LNCaP clone FGC (cell line): ENCODE measurements at regions not wholly inside any gene's neighbourhood (a gene's known extent, or its start where the extent isn't known, plus 50 kb on each side); places are given as distances from the start of the nearest gene placed in this dataset.
"Not testable (repeated sequence)": the region's sequence is repeated elsewhere in the genome, so short reads cannot be mapped to it uniquely, and the experiment has no call there.

Source experiments
- DNase-seq: peaks from one replicate; pipeline ENCODE4 v3.0.0-alpha.2; 2011; ENCODE audit warnings: low read depth
- H3K4me3 ChIP-seq: 2 replicates; pipeline ENCODE4 v1.5.1; 2011; ENCODE audit warnings: mild to moderate bottlenecking, low read depth, low read length, control low read depth
- TF ChIP-seq, protein P1 (sequence below): IDR thresholded peaks from 2 replicates; pipeline ENCODE4 v1.5.1; 2012; ENCODE audit warnings: mild to moderate bottlenecking; ENCODE audit not compliant: control insufficient read depth, insufficient read depth; ENCODE audit errors: extremely low read depth

DNA sequence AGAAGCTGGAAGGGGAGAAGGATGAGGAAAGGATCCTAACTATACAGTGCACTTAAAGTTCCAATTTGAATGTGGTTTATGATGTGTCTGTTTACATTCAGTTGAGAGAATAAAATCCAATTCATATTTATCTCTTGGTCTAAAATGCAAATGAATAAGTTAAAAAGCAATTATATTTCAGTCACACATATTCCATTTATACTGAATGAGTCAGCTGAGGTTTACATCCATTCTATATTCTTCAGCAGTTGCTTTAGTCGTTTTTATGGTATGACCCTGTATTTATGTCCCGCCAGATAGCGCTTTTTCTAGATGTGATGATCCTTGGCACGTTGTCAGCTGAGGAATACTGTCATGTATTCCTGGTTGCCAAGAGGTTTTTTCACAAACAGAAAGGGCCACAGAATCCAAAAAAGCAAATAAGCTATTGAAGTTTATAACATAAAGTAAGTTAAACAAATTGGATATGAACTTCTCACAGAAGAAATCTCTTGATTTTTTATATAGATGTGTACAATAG is 866.2 kb downstream of the NCAM2 start:
- DNase-seq: no peak
- no peak overlapping the region for H3K4me3 ChIP-seq
- TF ChIP-seq, protein P1, sequence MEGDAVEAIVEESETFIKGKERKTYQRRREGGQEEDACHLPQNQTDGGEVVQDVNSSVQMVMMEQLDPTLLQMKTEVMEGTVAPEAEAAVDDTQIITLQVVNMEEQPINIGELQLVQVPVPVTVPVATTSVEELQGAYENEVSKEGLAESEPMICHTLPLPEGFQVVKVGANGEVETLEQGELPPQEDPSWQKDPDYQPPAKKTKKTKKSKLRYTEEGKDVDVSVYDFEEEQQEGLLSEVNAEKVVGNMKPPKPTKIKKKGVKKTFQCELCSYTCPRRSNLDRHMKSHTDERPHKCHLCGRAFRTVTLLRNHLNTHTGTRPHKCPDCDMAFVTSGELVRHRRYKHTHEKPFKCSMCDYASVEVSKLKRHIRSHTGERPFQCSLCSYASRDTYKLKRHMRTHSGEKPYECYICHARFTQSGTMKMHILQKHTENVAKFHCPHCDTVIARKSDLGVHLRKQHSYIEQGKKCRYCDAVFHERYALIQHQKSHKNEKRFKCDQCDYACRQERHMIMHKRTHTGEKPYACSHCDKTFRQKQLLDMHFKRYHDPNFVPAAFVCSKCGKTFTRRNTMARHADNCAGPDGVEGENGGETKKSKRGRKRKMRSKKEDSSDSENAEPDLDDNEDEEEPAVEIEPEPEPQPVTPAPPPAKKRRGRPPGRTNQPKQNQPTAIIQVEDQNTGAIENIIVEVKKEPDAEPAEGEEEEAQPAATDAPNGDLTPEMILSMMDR: no peak

DNA sequence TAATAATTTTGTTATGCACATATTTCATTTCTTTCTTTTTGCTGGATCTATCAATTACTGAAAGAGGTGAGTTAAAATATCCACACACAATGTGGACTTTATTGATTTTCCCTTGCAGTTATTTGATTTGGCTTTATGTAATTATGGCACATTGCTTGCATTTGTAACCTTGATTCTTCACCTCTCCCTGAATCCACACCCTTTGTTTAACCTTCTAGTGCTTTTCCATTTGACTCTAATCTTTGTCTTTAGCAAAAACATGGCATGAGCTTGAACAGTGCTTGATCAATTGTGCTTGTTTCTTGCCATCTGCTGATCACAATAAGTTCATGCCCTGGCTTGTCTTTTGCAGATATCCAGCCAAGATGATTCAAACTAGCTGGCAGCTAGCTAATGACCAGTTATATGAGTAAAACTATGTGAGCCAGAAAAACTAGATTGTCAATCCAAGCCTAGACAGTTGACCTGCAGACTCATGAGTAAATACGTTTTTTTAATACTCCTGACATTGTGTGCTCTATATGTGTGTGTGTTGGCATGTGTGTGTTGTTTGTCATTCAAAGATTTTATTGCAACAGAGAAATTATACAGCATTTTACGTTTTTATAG is 899.2 kb downstream of the NCAM2 start:
- TF ChIP-seq, protein P1: no peak
- H3K4me3 ChIP-seq: no peak overlapping the region; the same call in 1 of the 2 replicates
- DNase-seq: peak; percentile 99

DNA sequence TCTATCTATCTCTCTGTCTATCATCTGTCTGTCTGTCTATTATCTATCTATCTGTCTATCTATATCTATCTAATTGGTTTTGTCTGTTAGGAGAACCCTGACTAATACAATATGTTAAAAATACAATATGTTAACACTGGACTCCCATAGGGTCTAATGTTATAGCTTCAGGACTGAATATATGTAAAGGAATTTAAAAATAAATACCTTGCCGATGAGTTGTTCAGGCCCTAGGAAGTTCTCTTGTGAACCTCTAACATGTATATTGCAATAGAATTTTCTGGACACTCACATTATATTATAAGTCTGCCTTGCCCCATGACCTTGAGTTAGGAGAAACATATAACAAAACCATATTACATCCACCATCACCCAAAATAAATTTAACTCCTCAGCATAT is 900.6 kb downstream of the NCAM2 start:
- DNase-seq: no peak
- H3K4me3 ChIP-seq: no peak overlapping the region
- TF ChIP-seq, protein P1: no peak

DNA sequence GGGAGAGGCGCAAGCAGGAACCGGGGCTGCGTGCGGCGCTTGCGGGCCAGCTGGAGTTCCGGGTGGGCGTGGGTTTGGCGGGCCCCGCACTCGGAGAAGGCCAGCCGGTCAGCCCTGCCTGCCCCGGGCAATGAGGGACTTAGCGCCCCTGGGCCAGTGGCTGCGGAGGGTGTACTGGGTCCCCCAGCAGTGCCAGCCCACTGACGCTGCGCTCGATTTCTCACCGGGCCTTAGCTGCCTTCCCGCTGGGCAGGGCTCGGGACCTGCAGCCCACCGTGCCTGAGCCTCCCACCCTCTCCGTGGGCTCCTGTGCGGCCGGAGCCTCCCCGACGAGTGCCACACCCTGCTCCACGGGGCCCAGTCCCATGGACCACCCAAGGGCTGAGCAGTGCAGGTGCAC is 904.2 kb downstream of the NCAM2 start:
- H3K4me3 ChIP-seq: not testable (repeated sequence)

DNA sequence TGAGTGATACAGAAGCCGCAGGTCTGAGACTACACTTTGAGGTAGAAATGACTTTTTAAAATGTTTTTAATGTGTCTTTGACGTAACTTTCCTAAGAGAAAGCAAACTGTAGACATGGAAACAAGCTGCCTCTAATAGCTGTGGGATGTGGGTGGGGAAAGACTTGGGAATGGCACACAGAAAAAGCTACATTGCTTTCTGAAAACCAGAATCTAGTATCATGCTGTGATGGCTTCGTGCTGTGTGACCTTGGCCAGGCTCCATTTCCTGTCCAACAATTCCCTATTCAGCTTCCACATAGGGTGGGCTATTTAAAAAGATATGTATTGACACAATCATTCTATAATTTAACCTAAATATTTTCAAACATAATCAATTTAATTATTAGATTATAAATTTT is 909.1 kb downstream of the NCAM2 start:
- no peak overlapping the region for H3K4me3 ChIP-seq
- no peak for DNase-seq
- TF ChIP-seq, protein P1: no peak

More for the DNA sequence above, 904.2 kb downstream of the NCAM2 start:
- not testable (repeated sequence) for DNase-seq

DNA sequence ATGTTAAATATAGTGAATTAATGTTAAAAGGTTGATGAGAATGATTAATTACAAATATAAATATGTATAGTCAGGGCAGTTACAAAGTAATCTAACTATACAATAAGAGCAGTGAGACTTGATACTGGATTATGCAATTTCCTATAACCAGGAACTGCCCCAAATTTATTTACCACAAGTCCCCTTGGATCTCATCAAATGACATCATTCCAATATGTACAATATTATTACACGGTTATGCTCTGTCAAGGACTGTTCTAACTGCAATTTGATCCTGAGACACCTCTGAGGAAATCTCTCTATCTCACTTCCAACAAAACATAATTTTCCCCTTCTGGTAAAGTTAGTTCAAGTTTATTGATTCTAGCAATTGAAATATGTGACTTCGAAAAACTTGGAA is 917.6 kb downstream of the NCAM2 start:
- TF ChIP-seq, protein P1: no peak
- no peak overlapping the region for H3K4me3 ChIP-seq
- DNase-seq: no peak

DNA sequence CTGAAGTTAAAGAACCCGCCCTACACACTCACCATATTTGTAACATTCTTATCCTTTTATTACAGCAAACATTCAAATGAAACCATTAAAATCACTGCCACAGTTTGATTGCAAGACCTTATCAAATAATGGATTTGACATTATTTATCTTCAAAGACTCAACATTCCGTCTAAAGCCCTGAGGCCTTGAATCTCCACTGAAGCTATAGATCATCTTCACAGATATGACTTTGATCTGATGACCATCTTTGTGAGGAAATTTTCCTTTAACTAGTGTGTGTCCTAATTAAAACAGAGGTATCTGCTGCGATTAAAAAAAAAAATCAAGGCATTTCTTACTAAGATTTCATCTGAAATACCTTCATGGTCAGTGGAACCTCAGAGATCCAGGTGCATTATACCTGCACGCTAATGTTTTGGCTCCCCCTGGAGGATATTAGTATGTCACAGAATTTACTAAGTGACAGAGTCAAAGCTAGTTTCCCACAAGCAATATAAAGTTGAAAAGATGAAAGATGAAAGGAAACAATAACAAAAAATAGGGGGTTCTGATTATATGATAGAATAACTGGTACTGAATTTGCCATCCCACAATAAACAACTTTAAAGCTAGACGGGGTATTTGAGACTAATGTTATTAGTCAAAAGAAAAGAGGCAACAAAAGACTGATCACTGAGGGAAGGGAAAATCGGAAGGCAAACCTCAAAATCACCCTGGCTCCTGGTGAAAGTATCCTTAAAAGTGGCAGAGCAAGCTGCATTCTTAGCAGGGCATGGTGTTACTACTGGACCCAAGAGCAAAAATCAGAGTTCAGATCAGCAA is 923.4 kb downstream of the NCAM2 start:
- H3K4me3 ChIP-seq: no peak overlapping the region
- TF ChIP-seq, protein P1: peak; percentile 68
- DNase-seq: peak; percentile 74
